Stimulated activated CD4-positive, alpha-beta T cell treated with anti-CD3 and anti-CD28 coated beads, Interleukin-4, amount 100 ng/mL, for 48 hours (primary cell): ENCODE measurements at regions not wholly inside any gene's neighbourhood (a gene's known extent, or its start where the extent isn't known, plus 50 kb on each side); places are given as distances from the start of the nearest gene placed in this dataset.

Experiments used
- DNase-seq, 2 donors: peaks; one replicate each; pipeline ENCODE4 v3.0.0-alpha.2; 2020; ENCODE audit warnings: low read depth in 2 of 2

- no peak for DNase-seq
These were observed 297.9 kb downstream of the SOX11 start for GRCh38 chr2:5990086-5990485.

GRCh38 chr2:5991305-5991968 is 299.3 kb downstream of the SOX11 start:
- DNase-seq, result no peak

GRCh38 chr2:5995832-5996231 is 303.6 kb downstream of the SOX11 start:
- no peak for DNase-seq

- no peak for DNase-seq
These were observed 316.0 kb downstream of the SOX11 start for GRCh38 chr2:6008186-6008585.

GRCh38 chr2:6008726-6009125 is 316.5 kb downstream of the SOX11 start:
- DNase-seq, result no peak

GRCh38 chr2:6010163-6010562 is 318.0 kb downstream of the SOX11 start:
- DNase-seq, result no peak

- no peak for DNase-seq
These were observed 319.7 kb downstream of the SOX11 start for GRCh38 chr2:6011921-6012320.

- no peak for DNase-seq
These were observed 325.6 kb downstream of the SOX11 start for GRCh38 chr2:6017736-6018286.

- no peak for DNase-seq
These were observed 332.0 kb downstream of the SOX11 start for GRCh38 chr2:6024229-6024628.

- DNase-seq, result no peak
These were observed 332.6 kb downstream of the SOX11 start for GRCh38 chr2:6024784-6025183.

GRCh38 chr2:6025391-6025790 is 333.2 kb downstream of the SOX11 start:
- DNase-seq, result no peak

GRCh38 chr2:6027066-6027465 is 334.9 kb downstream of the SOX11 start:
- no peak for DNase-seq

- DNase-seq, result no peak
These were observed 339.1 kb downstream of the SOX11 start for GRCh38 chr2:6031200-6031867.

- DNase-seq, result no peak
These were observed 344.0 kb downstream of the SOX11 start for GRCh38 chr2:6036211-6036610.

- DNase-seq, result no peak
These were observed 351.1 kb downstream of the SOX11 start for GRCh38 chr2:6043238-6043637.

GRCh38 chr2:6052649-6053048 is 360.5 kb downstream of the SOX11 start:
- no peak for DNase-seq

GRCh38 chr2:6053743-6054142 is 361.6 kb downstream of the SOX11 start:
- no peak for DNase-seq

- DNase-seq, result no peak
These were observed 362.0 kb downstream of the SOX11 start for GRCh38 chr2:6054161-6054671.

- no peak for DNase-seq
These were observed 368.9 kb downstream of the SOX11 start for GRCh38 chr2:6060992-6061663.

GRCh38 chr2:6064757-6065156 is 372.6 kb downstream of the SOX11 start:
- DNase-seq, result no peak

GRCh38 chr2:6065703-6066102 is 373.5 kb downstream of the SOX11 start:
- DNase-seq, result no peak

GRCh38 chr2:6067089-6067488 is 374.9 kb downstream of the SOX11 start:
- DNase-seq, result no peak

- no peak for DNase-seq
These were observed 375.6 kb downstream of the SOX11 start for GRCh38 chr2:6067806-6068205.
